OCI-LY7 (cell line): ENCODE measurements at regions not wholly inside any gene's neighbourhood (a gene's known extent, or its start where the extent isn't known, plus 50 kb on each side); places are given as distances from the start of the nearest gene placed in this dataset.

Experiments used
- BruUV-seq: library from RNA; stranded (reverse); fragments of 400-500 nt; replicated peaks from 2 replicates; lab custom pipeline; 2021; lab: Mats Ljungman, UMichigan
- CTCF ChIA-PET: fragments of 300-600 bp; sonication (Branson Sonifier 250); formaldehyde crosslinking; loops from one replicate; lab custom pipeline; 2022; ENCODE audit warnings: antibody characterized with exemption; ENCODE audit not compliant: unreplicated experiment; lab: Charles Lee
- POLR2A ChIA-PET: fragments of 300-600 bp; sonication (Branson Sonifier 250); formaldehyde crosslinking; loops from one replicate; lab custom pipeline; 2022; ENCODE audit warnings: antibody characterized with exemption; lab: Charles Lee
- DNase-seq: peaks from one replicate; pipeline ENCODE4 v3.0.0-alpha.2; 2015; ENCODE audit warnings: low spot score
- H2AFZ ChIP-seq: fragments of 200-600 bp; sonication (generic), shearing (Covaris generic); 2 replicates; pipeline ENCODE4 v1.6.1; 2014; ENCODE audit warnings: mild to moderate bottlenecking, antibody characterized with exemption, low read length, moderate library complexity
- H3K27ac ChIP-seq: fragments of 200-600 bp; sonication (generic); 2 replicates; pipeline ENCODE4 v1.5.1; 2014; ENCODE audit warnings: mixed run types, low read depth, mild to moderate bottlenecking, moderate library complexity, low read length, inconsistent platforms; ENCODE audit not compliant: poor library complexity, severe bottlenecking
- H3K36me3 ChIP-seq: fragments of 200-600 bp; sonication (generic); 2 replicates; pipeline ENCODE4 v1.6.1; 2014; ENCODE audit warnings: mild to moderate bottlenecking, antibody characterized with exemption, low read length, moderate library complexity, mixed read lengths; ENCODE audit not compliant: insufficient read depth
- H3K4me1 ChIP-seq: fragments of 200-600 bp; sonication (generic); 2 replicates; pipeline ENCODE4 v1.5.1; 2014; ENCODE audit warnings: mild to moderate bottlenecking, low read length; ENCODE audit not compliant: insufficient read depth, poor library complexity, severe bottlenecking
- H3K4me2 ChIP-seq: fragments of 200-600 bp; sonication (generic); 2 replicates; pipeline ENCODE4 v1.6.1; 2014; ENCODE audit warnings: mild to moderate bottlenecking, low read length
- H3K4me3 ChIP-seq: fragments of 200-600 bp; sonication (generic); 2 replicates; pipeline ENCODE4 v1.5.1; 2014; ENCODE audit warnings: mild to moderate bottlenecking, low read depth, low read length; ENCODE audit not compliant: poor library complexity, severe bottlenecking
- H3K79me2 ChIP-seq: fragments of 200-600 bp; sonication (generic); 2 replicates; pipeline ENCODE4 v1.6.1; 2016; ENCODE audit warnings: low read depth, mild to moderate bottlenecking, low read length, moderate library complexity, mixed read lengths; ENCODE audit not compliant: insufficient read depth
- H3K9me2 ChIP-seq: fragments of 200-600 bp; sonication (generic); 2 replicates; pipeline ENCODE4 v1.6.1; 2016; ENCODE audit warnings: mild to moderate bottlenecking, low read length, mixed read lengths; ENCODE audit not compliant: insufficient read depth
- H3K9me3 ChIP-seq: fragments of 200-600 bp; sonication (generic); 2 replicates; pipeline ENCODE4 v1.6.1; 2014; ENCODE audit warnings: mild to moderate bottlenecking, mixed run types, low read length, mixed read lengths
- H4K20me1 ChIP-seq: fragments of 200-600 bp; sonication (generic); 2 replicates; pipeline ENCODE4 v1.6.1; 2014; ENCODE audit warnings: mild to moderate bottlenecking, antibody characterized with exemption, low read length, moderate library complexity, mixed read lengths; ENCODE audit not compliant: insufficient read depth
- CTCF ChIP-seq: fragments of 200-600 bp; sonication (generic); conservative IDR thresholded peaks from 2 replicates; pipeline ENCODE4 v1.5.1; 2014; ENCODE audit warnings: mild to moderate bottlenecking, antibody characterized with exemption, low read length, moderate library complexity, mixed read lengths
- EZH2phosphoT487 ChIP-seq: fragments of 200-600 bp; sonication (generic); IDR thresholded peaks from 2 replicates; pipeline ENCODE4 v1.6.1; 2018; ENCODE audit warnings: low read depth, borderline replicate concordance, mild to moderate bottlenecking, mixed run types, antibody characterized with exemption, low read length, moderate library complexity, mixed read lengths
- intact Hi-C: fragments of 100-400 bp; cut with micrococcal nuclease; formaldehyde crosslinking; loops from one replicate; pipeline ENCODE4 v1.10.0; 2022; ENCODE audit not compliant: unreplicated experiment

- H2AFZ ChIP-seq, result no peak overlapping the region
- H3K4me2 ChIP-seq, result no peak overlapping the region
- ChIA-PET CTCF (no interaction called here), POLR2A (interaction anchor here (0.7 kb wide), 1 partner anchor 394 kb away, joined by 3 read pairs; no protein-coding TSS in a partner anchor)
- H3K27ac ChIP-seq, result no peak overlapping the region
- TF ChIP-seq CTCF, result no peak
- TF ChIP-seq EZH2phosphoT487, result no peak
- H3K36me3 ChIP-seq, result no peaks in the 10 kb centered on the region
- no peaks in the 10 kb centered on the region for H3K9me3 ChIP-seq
- H3K4me3 ChIP-seq, result no peak overlapping the region
- no peak for DNase-seq
- H4K20me1 ChIP-seq, result no peaks in the 10 kb centered on the region
- H3K9me2 ChIP-seq, result peaks cover 3% of the 10 kb centered on the region; the same call in 1 of the 2 replicates
- H3K79me2 ChIP-seq, result no peaks in the 10 kb centered on the region
- H3K4me1 ChIP-seq, result no peaks in the 10 kb centered on the region
- no TSS peak for BruUV-seq
- intact Hi-C loops, result no loop called here
Observed at GRCh38 chr17:69967910-69968411, 107.1 kb upstream of the KCNJ16 start.

GRCh38 chr17:69969897-69970296 is 105.1 kb upstream of the KCNJ16 start:
- H3K27ac ChIP-seq, result no peak overlapping the region
- H3K4me3 ChIP-seq, result no peak overlapping the region
- no peaks in the 10 kb centered on the region for H3K4me1 ChIP-seq
- H3K79me2 ChIP-seq, result no peaks in the 10 kb centered on the region
- intact Hi-C loops, result no loop called here
- no peaks in the 10 kb centered on the region for H3K36me3 ChIP-seq
- no peaks in the 10 kb centered on the region for H3K9me2 ChIP-seq
- no TSS peak for BruUV-seq
- CTCF ChIA-PET, result no interaction called here
- no peak for DNase-seq
- no peaks in the 10 kb centered on the region for H3K9me3 ChIP-seq
- no peak for TF ChIP-seq CTCF
- TF ChIP-seq EZH2phosphoT487, result no peak
- no peak overlapping the region for H3K4me2 ChIP-seq
- H4K20me1 ChIP-seq, result no peaks in the 10 kb centered on the region
- POLR2A ChIA-PET, result interaction anchor here (0.7 to 1.3 kb wide), 5 partner anchors 9 to 393 kb away, joined by 3 to 5 read pairs (median 4); no protein-coding TSS in a partner anchor
- no peak overlapping the region for H2AFZ ChIP-seq

GRCh38 chr17:69972251-69972650 is 102.8 kb upstream of the KCNJ16 start:
- Histone ChIP-seq H3K27ac (no peak overlapping the region), H3K4me3 (no peak overlapping the region), H3K79me2 (no peaks in the 10 kb centered on the region), H4K20me1 (no peaks in the 10 kb centered on the region), H3K9me3 (no peaks in the 10 kb centered on the region), H2AFZ (no peak overlapping the region), H3K4me2 (no peak overlapping the region), H3K36me3 (no peaks in the 10 kb centered on the region), H3K4me1 (no peaks in the 10 kb centered on the region), H3K9me2 (no peaks in the 10 kb centered on the region)
- ChIA-PET CTCF (no interaction called here), POLR2A (no interaction called here)
- no TSS peak for BruUV-seq
- DNase-seq, result no peak
- TF ChIP-seq CTCF, result no peak
- no peak for TF ChIP-seq EZH2phosphoT487
- intact Hi-C loops, result no loop called here
